Lung (tissue), 11 donors: ENCODE measurements at regions not wholly inside any gene's neighbourhood (a gene's known extent, or its start where the extent isn't known, plus 50 kb on each side); places are given as distances from the start of the nearest gene placed in this dataset.
A peak's percentile ranks its signal among the peaks of the same experiment; 100 is the strongest.

Experiments
- ATAC-seq: fragments of 200-7000 bp; cut with Tn5 transposase; one replicate; pipeline ENCODE4 v1.9.1; 2020; ENCODE audit warnings: moderate number of reproducible peaks; ENCODE audit not compliant: insufficient read depth, low FRiP score
- DNase-seq, 3 donors: peaks; one replicate each; pipeline ENCODE4 v3.0.0-alpha.2; 2013 to 2017
- H3K27ac ChIP-seq, 2 donors: one replicate each; pipeline ENCODE4 v1.5.1; 2013; ENCODE audit warnings: mild to moderate bottlenecking in 2 of 2, moderate library complexity in 2 of 2, control low read depth in 1 of 2, inconsistent platforms in 1 of 2, low read depth in 1 of 2, low read length in 1 of 2
- H3K27me3 ChIP-seq, 3 donors: one replicate each; pipeline ENCODE4 v1.5.1; 2013; ENCODE audit warnings: low read length in 2 of 3; ENCODE audit not compliant: control insufficient read depth in 3 of 3, insufficient read depth in 3 of 3
- H3K36me3 ChIP-seq, 4 donors: one replicate each; pipeline ENCODE4 v1.5.1; 2013; ENCODE audit warnings: low read length in 4 of 4, mild to moderate bottlenecking in 1 of 4, moderate library complexity in 1 of 4; ENCODE audit not compliant: control insufficient read depth in 4 of 4, insufficient read depth in 4 of 4
- H3K4me1 ChIP-seq, 5 donors: one replicate each; pipeline ENCODE4 v1.5.1; 2013; ENCODE audit warnings: low read length in 5 of 5, mild to moderate bottlenecking in 2 of 5, moderate library complexity in 1 of 5; ENCODE audit not compliant: control insufficient read depth in 5 of 5, insufficient read depth in 5 of 5
- H3K4me3 ChIP-seq: one replicate; pipeline ENCODE4 v1.5.1; 2013; ENCODE audit warnings: mild to moderate bottlenecking, control low read depth, moderate library complexity
- H3K9ac ChIP-seq, 2 donors: one replicate each; pipeline ENCODE4 v1.5.1; 2013; ENCODE audit warnings: low read length in 2 of 2, control low read depth in 1 of 2; ENCODE audit not compliant: insufficient read depth in 1 of 2
- H3K9me3 ChIP-seq, 4 donors: one replicate each; pipeline ENCODE4 v1.5.1; 2013; ENCODE audit warnings: low read length in 3 of 4, mild to moderate bottlenecking in 1 of 4, moderate library complexity in 1 of 4; ENCODE audit not compliant: control insufficient read depth in 4 of 4, insufficient read depth in 3 of 4
- WGBS, 2 donors: extraction: QIAGEN DNeasy Blood & Tissue Kit; methylation state at CpG; one replicate each; pipeline ENCODE4 v1.1.7; 2013; 5-methylcytosine and 5-hydroxymethylcytosine counted together
- TF ChIP-seq, protein P1 (sequence below): IDR thresholded peaks from 2 replicates; pipeline ENCODE4 v1.5.1; 2012; ENCODE audit warnings: mild to moderate bottlenecking; ENCODE audit errors: control extremely low read depth, extremely low read depth
- donor health status: control.
- donor health status: control.
- donor health status: Bipolar disorder and iron deficiency.
- donor health status: healthy.
- donor health status: DM: yes; HTN: yes; CAD: no.

DNA sequence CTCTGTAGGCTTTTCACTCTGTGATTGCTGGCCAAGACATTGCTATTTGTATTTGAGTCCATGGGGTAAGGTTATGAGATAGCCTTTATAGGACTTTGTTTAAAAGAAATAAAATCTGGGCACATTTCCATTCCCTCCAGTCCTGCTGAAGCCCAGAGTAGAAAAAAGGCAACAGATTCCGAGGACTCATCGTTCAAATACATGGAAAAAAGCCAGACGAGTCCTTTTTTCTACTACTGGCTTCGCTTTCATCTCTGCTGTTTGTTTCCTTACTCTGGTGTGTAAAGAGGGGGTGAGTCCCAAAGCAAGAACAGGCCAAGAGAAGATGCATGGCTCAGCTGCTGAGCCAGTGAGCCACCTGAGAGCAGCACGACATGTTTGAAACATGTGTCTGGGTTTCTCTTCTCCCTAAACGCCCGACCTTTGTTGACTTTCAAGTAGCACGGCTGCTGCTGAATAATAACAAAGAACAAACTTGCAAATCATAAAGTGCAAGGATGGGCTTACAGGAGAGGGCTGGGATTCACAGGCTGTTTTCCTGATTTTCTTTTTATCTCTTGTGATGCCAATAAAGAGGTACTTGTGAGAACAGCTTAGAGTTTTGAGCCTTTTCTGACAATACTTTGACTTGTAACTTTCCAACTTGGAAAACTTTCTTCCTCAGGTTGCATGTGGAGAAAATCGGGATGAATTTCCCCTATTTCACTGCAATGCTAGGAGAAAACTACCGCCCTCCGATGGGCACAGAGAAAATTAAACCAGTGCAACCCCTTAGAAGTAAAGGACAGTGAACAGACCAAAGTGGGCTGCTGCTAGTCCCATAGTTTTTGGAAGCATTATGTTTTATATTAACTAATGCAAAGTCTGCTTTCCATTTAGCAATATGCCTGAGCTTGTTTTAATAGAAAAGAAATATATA lies 195.2 kb upstream of the RAG2 start:
- Histone ChIP-seq H3K27me3 (no peaks in the 10 kb centered on the region), H3K4me3 (no peak overlapping the region)
- 30 to 34% methylated on average over 11 of the region's 11 CpGs for WGBS, 2 donors

DNA sequence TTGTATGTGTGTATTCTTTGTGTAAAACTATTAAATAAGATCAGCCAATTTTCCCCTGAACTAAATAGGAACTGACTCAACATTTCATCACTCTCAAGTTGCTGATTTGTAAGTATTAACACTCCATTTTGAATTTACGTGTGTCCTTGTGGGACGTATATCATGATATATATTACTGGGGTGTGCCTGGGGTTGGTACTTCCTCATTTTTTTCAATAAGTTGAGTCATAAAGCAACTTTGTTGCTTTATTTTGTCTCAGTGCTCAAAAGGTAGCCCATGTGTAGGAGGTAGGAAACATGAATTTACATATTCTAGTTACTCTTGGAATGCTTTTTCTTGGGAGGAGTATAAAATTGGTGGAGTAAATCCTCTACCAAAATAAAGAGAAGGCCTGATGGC lies 193.9 kb upstream of the RAG2 start:
- H3K9me3 ChIP-seq: peaks cover 0 to under 1% (median 0%) of the 10 kb centered on the region in 4 donors
- no peaks in the 10 kb centered on the region for H3K36me3 ChIP-seq
- H3K27me3 ChIP-seq: no peaks in the 10 kb centered on the region
- 94 to 96% methylated on average over 2 of the region's 2 CpGs for WGBS, 2 donors
- no peak overlapping the region for H3K9ac ChIP-seq
- H3K27ac ChIP-seq: no peak overlapping the region
- DNase-seq (no peak), ATAC-seq (no peak)
- TF ChIP-seq, protein P1, sequence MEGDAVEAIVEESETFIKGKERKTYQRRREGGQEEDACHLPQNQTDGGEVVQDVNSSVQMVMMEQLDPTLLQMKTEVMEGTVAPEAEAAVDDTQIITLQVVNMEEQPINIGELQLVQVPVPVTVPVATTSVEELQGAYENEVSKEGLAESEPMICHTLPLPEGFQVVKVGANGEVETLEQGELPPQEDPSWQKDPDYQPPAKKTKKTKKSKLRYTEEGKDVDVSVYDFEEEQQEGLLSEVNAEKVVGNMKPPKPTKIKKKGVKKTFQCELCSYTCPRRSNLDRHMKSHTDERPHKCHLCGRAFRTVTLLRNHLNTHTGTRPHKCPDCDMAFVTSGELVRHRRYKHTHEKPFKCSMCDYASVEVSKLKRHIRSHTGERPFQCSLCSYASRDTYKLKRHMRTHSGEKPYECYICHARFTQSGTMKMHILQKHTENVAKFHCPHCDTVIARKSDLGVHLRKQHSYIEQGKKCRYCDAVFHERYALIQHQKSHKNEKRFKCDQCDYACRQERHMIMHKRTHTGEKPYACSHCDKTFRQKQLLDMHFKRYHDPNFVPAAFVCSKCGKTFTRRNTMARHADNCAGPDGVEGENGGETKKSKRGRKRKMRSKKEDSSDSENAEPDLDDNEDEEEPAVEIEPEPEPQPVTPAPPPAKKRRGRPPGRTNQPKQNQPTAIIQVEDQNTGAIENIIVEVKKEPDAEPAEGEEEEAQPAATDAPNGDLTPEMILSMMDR: no peak
- H3K4me3 ChIP-seq: no peak overlapping the region
- H3K4me1 ChIP-seq: peaks cover 0 to 35% (median 5%) of the 10 kb centered on the region in 5 donors

More for the DNA sequence above, 195.2 kb upstream of the RAG2 start:
- peak; percentile 36 to 91 (median 90) for DNase-seq
- no peaks in the 10 kb centered on the region for H3K36me3 ChIP-seq
- H3K9me3 ChIP-seq: no peaks in the 10 kb centered on the region
- no peak for ATAC-seq
- no peak overlapping the region for H3K9ac ChIP-seq
- H3K27ac ChIP-seq: no peak overlapping the region
- TF ChIP-seq, protein P1: no peak
- peaks cover 0 to 35% (median 5%) of the 10 kb centered on the region in 5 donors for H3K4me1 ChIP-seq

DNA sequence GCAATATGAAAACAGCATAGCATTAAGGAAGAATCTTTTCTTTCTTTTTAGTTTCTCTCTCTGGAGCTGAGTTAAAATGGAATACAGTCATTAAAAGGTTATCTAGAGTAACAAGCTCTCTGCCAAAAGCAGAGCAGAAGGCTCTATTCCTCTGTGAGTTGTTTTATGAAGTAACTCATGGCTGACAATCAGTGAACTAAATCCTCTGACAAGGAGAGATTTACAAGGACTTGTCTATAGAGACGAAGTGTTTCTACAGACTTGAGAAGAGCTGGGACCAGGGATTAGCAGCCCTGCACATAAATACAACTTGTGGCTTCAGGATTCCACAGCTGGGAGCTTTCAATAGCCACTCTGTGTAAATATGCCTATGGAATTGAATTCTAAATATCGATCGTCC lies 192.5 kb upstream of the RAG2 start:
- Histone ChIP-seq H3K4me1 (peaks cover 0 to 35% (median 5%) of the 10 kb centered on the region in 5 donors), H3K36me3 (no peaks in the 10 kb centered on the region), H3K9ac (no peak overlapping the region), H3K27ac (no peak overlapping the region), H3K27me3 (no peaks in the 10 kb centered on the region), H3K4me3 (no peak overlapping the region), H3K9me3 (peaks cover 0 to 5% (median 1%) of the 10 kb centered on the region in 4 donors)
- 71 to 73% methylated on average over 3 of the region's 3 CpGs for WGBS, 2 donors
- DNase-seq (peak; percentile 21 to 82 (median 80)), ATAC-seq (no peak)
- TF ChIP-seq, protein P1: no peak
